ENCODE measurements at regions not wholly inside any gene's neighbourhood (a gene's known extent, or its start where the extent isn't known, plus 50 kb on each side); places are given as distances from the start of the nearest gene placed in this dataset.
"Not testable (repeated sequence)": the region's sequence is repeated elsewhere in the genome, so short reads cannot be mapped to it uniquely, and the experiment has no call there.

GRCh38 chr6:27178407-27178730 is 69.1 kb upstream of the PRSS16 start:
- no peaks in the 10 kb centered on the region for H3K27me3 ChIP-seq (ENCODE audit: control insufficient read depth in 5 of 5, insufficient read depth in 4 of 5, low read length in 5 of 5)
- no peaks in the 10 kb centered on the region for H3K36me3 ChIP-seq (ENCODE audit: control insufficient read depth in 5 of 5, insufficient read depth in 5 of 5, low read length in 5 of 5)
- H3K4me3 ChIP-seq (ENCODE audit: low read depth in 1 of 5, low read length in 5 of 5): peak overlapping the region; percentile 97 to 100 (median 99)
- H3K27ac ChIP-seq (ENCODE audit: low read depth, low read length): no peak overlapping the region
- H3K4me1 ChIP-seq (ENCODE audit: control insufficient read depth in 5 of 5, insufficient read depth in 5 of 5, low read length in 5 of 5): peaks cover 0 to 25% (median 16%) of the 10 kb centered on the region in 5 donors
- no peaks in the 10 kb centered on the region for H3K9me3 ChIP-seq (ENCODE audit: control insufficient read depth in 5 of 5, low read length in 5 of 5)
- H3K9ac ChIP-seq (ENCODE audit: low read length in 5 of 5): peak overlapping the region in 4 of 5 donors; percentile 49 to 90 (median 72)

DNA sequence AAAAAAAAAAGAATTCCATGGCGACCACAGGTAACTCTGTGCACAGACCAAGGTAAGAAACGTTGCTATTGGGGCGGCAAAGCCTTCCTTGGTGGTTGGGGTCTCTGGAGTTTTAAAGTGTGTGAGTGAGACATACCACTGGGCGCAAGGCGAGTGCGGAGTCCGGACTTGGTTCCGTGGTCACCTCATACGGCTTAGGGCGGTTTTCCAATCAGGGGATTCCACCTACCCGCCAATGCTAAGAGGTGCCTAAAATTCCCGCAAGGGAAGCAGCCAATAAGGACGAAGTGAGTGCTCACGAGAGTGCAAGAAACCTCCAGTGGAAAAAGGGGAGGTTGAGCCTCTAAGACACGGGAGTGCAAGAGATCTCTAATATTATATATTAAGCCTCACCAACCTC is 68.6 kb upstream of the PRSS16 start:
- H3K27me3 ChIP-seq (ENCODE audit: control insufficient read depth in 5 of 5, insufficient read depth in 4 of 5, low read length in 5 of 5): no peaks in the 10 kb centered on the region
- H3K27ac ChIP-seq (ENCODE audit: low read depth, low read length): no peak overlapping the region
- H3K4me1 ChIP-seq (ENCODE audit: control insufficient read depth in 5 of 5, insufficient read depth in 5 of 5, low read length in 5 of 5): peaks cover 0 to 25% (median 16%) of the 10 kb centered on the region in 5 donors
- no peaks in the 10 kb centered on the region for H3K9me3 ChIP-seq (ENCODE audit: control insufficient read depth in 5 of 5, low read length in 5 of 5)
- H3K4me3 ChIP-seq (ENCODE audit: low read depth in 1 of 5, low read length in 5 of 5): peak overlapping the region; percentile 97 to 100 (median 99)
- H3K36me3 ChIP-seq (ENCODE audit: control insufficient read depth in 5 of 5, insufficient read depth in 5 of 5, low read length in 5 of 5): no peaks in the 10 kb centered on the region
- peak overlapping the region in 1 of 5 donors; percentile 49 for H3K9ac ChIP-seq (ENCODE audit: low read length in 5 of 5)

DNA sequence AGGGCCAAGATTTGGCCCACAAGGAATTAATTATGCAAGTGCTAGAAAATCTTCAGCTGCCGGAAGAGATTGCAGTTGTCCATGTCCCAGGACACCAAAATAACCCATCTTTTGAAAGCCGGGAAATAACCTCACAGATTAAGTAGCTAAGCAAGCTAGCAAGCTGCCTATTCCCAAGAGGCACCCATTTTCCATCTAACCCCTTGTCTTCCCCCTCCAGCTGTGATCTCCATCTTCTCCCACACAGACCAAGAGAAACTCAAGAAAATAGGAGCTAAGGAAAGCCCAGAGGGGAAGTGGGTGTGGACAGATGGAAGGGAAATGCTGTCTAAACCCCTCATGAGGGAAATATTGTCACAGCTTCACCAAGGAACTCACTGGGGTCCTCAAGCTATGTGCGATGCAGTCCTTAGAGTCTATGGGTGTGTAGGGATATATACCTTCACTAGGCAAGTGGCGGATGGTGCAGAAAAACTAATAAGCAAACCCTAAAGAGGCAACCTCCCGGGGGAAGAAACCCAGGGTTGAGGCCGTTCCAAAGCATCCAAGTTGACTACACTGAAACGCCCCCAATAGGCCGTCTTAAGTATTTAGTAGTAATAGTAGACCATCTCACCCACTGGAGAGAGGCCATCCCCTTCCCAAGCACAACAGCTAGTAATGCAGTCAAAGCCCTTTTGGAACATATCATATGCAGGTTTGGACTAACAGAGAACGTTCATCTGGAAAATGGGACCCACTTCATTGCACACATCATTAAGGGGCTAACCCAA is 64.3 kb upstream of the PRSS16 start:
- no peak overlapping the region for H3K27ac ChIP-seq (ENCODE audit: low read depth, low read length)
- H3K4me3 ChIP-seq (ENCODE audit: low read depth in 1 of 5, low read length in 5 of 5): no peak overlapping the region
- H3K36me3 ChIP-seq (ENCODE audit: control insufficient read depth in 5 of 5, insufficient read depth in 5 of 5, low read length in 5 of 5): no peaks in the 10 kb centered on the region
- no peaks in the 10 kb centered on the region for H3K27me3 ChIP-seq (ENCODE audit: control insufficient read depth in 5 of 5, insufficient read depth in 4 of 5, low read length in 5 of 5)
- H3K9me3 ChIP-seq (ENCODE audit: control insufficient read depth in 5 of 5, low read length in 5 of 5): no peaks in the 10 kb centered on the region
- peaks cover 0 to 17% (median 13%) of the 10 kb centered on the region in 5 donors for H3K4me1 ChIP-seq (ENCODE audit: control insufficient read depth in 5 of 5, insufficient read depth in 5 of 5, low read length in 5 of 5)
- no peak overlapping the region for H3K9ac ChIP-seq (ENCODE audit: low read length in 5 of 5)

DNA sequence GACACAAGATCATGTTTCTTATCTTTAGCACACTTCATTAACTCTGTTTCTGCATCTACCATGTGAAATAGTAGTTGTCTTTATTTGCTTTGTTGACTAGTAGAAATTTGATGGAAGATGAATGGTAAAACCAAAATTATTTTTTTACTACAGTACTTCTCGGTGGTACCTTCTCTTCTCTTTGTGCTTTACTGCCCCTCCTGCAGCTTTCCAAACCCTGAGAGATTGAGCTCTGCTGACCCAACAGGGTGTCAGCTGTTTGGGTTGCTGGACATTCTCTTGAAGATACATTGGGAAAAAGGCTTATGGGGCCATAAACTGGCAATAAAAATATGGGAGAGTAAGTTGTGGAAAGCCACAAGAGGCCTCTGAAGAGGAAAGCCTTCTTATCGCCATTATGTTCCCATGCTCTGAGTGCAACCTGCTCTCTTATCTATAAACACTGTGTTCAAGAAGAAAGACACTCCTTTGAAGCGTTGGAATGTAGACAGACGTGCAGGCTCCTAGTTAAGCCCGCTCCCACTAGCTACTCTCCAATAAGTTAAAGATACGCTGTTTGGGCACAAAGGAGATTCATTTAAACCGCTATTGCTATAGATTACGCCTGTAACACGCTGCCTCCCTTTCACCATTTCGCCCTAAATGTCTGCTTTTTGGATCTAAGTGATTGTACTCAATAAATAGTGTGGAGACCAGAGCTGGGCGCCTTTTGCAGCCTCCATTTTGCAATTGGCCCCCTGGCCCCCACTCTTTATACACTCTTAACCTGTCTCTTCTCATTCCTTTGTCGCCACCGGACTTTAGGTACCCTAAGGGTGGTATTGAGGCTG is 60.1 kb upstream of the PRSS16 start:
- peaks cover 0 to 15% (median 11%) of the 10 kb centered on the region in 5 donors for H3K4me1 ChIP-seq (ENCODE audit: control insufficient read depth in 5 of 5, insufficient read depth in 5 of 5, low read length in 5 of 5)
- H3K27ac ChIP-seq (ENCODE audit: low read depth, low read length): peak overlapping the region; percentile 90
- H3K9ac ChIP-seq (ENCODE audit: low read length in 5 of 5): peak overlapping the region in 4 of 5 donors; percentile 64 to 75 (median 70)
- H3K9me3 ChIP-seq (ENCODE audit: control insufficient read depth in 5 of 5, low read length in 5 of 5): no peaks in the 10 kb centered on the region
- H3K27me3 ChIP-seq (ENCODE audit: control insufficient read depth in 5 of 5, insufficient read depth in 4 of 5, low read length in 5 of 5): no peaks in the 10 kb centered on the region
- no peaks in the 10 kb centered on the region for H3K36me3 ChIP-seq (ENCODE audit: control insufficient read depth in 5 of 5, insufficient read depth in 5 of 5, low read length in 5 of 5)
- H3K4me3 ChIP-seq (ENCODE audit: low read depth in 1 of 5, low read length in 5 of 5): peak overlapping the region; percentile 69 to 90 (median 80)

- H3K4me3 ChIP-seq (ENCODE audit: low read depth in 1 of 5, low read length in 5 of 5): peak overlapping the region; percentile 69 to 90 (median 80)
- peak overlapping the region; percentile 90 for H3K27ac ChIP-seq (ENCODE audit: low read depth, low read length)
- no peaks in the 10 kb centered on the region for H3K9me3 ChIP-seq (ENCODE audit: control insufficient read depth in 5 of 5, low read length in 5 of 5)
- H3K36me3 ChIP-seq (ENCODE audit: control insufficient read depth in 5 of 5, insufficient read depth in 5 of 5, low read length in 5 of 5): no peaks in the 10 kb centered on the region
- H3K27me3 ChIP-seq (ENCODE audit: control insufficient read depth in 5 of 5, insufficient read depth in 4 of 5, low read length in 5 of 5): no peaks in the 10 kb centered on the region
- H3K9ac ChIP-seq (ENCODE audit: low read length in 5 of 5): peak overlapping the region; percentile 44 to 80 (median 74)
- H3K4me1 ChIP-seq (ENCODE audit: control insufficient read depth in 5 of 5, insufficient read depth in 5 of 5, low read length in 5 of 5): peaks cover 0 to 15% (median 11%) of the 10 kb centered on the region in 5 donors
Observed at GRCh38 chr6:27188061-27188884, 59.2 kb upstream of the PRSS16 start.

GRCh38 chr6:27188885-27189418 is 58.5 kb upstream of the PRSS16 start:
- peak overlapping the region; percentile 90 for H3K27ac ChIP-seq (ENCODE audit: low read depth, low read length)
- H3K4me3 ChIP-seq (ENCODE audit: low read depth in 1 of 5, low read length in 5 of 5): peak overlapping the region; percentile 69 to 90 (median 80)
- no peaks in the 10 kb centered on the region for H3K9me3 ChIP-seq (ENCODE audit: control insufficient read depth in 5 of 5, low read length in 5 of 5)
- no peaks in the 10 kb centered on the region for H3K36me3 ChIP-seq (ENCODE audit: control insufficient read depth in 5 of 5, insufficient read depth in 5 of 5, low read length in 5 of 5)
- peak overlapping the region in 4 of 5 donors; percentile 66 to 80 (median 74) for H3K9ac ChIP-seq (ENCODE audit: low read length in 5 of 5)
- H3K27me3 ChIP-seq (ENCODE audit: control insufficient read depth in 5 of 5, insufficient read depth in 4 of 5, low read length in 5 of 5): no peaks in the 10 kb centered on the region
- peaks cover 0 to 15% (median 11%) of the 10 kb centered on the region in 5 donors for H3K4me1 ChIP-seq (ENCODE audit: control insufficient read depth in 5 of 5, insufficient read depth in 5 of 5, low read length in 5 of 5)

DNA sequence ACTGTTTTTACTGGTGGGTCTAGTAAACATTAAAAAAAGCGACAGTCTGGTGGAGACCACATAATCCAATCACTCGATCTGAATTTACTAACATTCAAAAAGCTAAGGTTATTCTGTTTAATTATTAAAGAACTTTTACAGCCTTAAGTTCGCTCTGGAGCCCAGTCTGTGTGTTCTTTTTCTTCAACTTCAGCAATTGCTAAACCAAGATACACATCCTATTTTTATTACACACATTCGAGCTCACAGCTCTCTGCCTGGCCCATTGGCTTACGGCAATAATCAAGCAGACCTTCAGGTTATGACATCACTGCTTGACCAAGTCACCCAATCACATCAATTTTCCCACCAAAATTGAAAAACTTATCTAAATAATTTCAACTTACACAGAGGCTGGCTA is 57.4 kb upstream of the PRSS16 start:
- Histone ChIP-seq H3K27ac (ENCODE audit: low read depth, low read length) (no peak overlapping the region), H3K36me3 (ENCODE audit: control insufficient read depth in 5 of 5, insufficient read depth in 5 of 5, low read length in 5 of 5) (no peaks in the 10 kb centered on the region), H3K9me3 (ENCODE audit: control insufficient read depth in 5 of 5, low read length in 5 of 5) (no peaks in the 10 kb centered on the region), H3K4me3 (ENCODE audit: low read depth in 1 of 5, low read length in 5 of 5) (no peak overlapping the region), H3K4me1 (ENCODE audit: control insufficient read depth in 5 of 5, insufficient read depth in 5 of 5, low read length in 5 of 5) (peaks cover 0 to 15% (median 11%) of the 10 kb centered on the region in 5 donors), H3K9ac (ENCODE audit: low read length in 5 of 5) (no peak overlapping the region), H3K27me3 (ENCODE audit: control insufficient read depth in 5 of 5, insufficient read depth in 4 of 5, low read length in 5 of 5) (no peaks in the 10 kb centered on the region)

DNA sequence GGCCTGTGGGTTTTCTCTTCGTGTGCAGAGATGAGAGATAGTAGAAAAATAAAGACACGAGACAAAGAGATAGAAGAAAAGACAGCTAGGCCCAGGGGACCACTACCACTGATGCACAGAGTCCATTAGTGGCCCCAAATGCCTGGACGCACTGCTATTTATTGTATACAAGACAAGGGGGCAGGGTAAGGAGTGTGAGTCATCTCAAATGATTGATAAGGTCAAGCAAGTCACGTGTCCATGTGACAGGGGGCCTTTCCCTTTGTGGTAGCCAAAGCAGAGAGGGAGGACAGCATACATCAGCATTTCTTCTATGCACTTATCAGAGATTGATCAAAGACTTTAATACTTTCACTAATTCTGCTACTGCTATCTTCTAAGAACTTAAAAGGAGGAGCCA is 53.0 kb upstream of the PRSS16 start:
- H3K36me3 ChIP-seq (ENCODE audit: control insufficient read depth in 5 of 5, insufficient read depth in 5 of 5, low read length in 5 of 5); H3K27ac ChIP-seq (ENCODE audit: low read depth, low read length); H3K4me3 ChIP-seq (ENCODE audit: low read depth in 1 of 5, low read length in 5 of 5); H3K9ac ChIP-seq (ENCODE audit: low read length in 5 of 5); H3K27me3 ChIP-seq (ENCODE audit: control insufficient read depth in 5 of 5, insufficient read depth in 4 of 5, low read length in 5 of 5); H3K9me3 ChIP-seq (ENCODE audit: control insufficient read depth in 5 of 5, low read length in 5 of 5); H3K4me1 ChIP-seq (ENCODE audit: control insufficient read depth in 5 of 5, insufficient read depth in 5 of 5, low read length in 5 of 5): not testable (repeated sequence)

- H3K36me3 ChIP-seq (ENCODE audit: control insufficient read depth in 5 of 5, insufficient read depth in 5 of 5, low read length in 5 of 5); H3K9me3 ChIP-seq (ENCODE audit: control insufficient read depth in 5 of 5, low read length in 5 of 5); H3K27ac ChIP-seq (ENCODE audit: low read depth, low read length); H3K27me3 ChIP-seq (ENCODE audit: control insufficient read depth in 5 of 5, insufficient read depth in 4 of 5, low read length in 5 of 5); H3K4me1 ChIP-seq (ENCODE audit: control insufficient read depth in 5 of 5, insufficient read depth in 5 of 5, low read length in 5 of 5); H3K4me3 ChIP-seq (ENCODE audit: low read depth in 1 of 5, low read length in 5 of 5); H3K9ac ChIP-seq (ENCODE audit: low read length in 5 of 5): not testable (repeated sequence)
Observed at GRCh38 chr6:27195547-27195946, 52.0 kb upstream of the PRSS16 start.
